CD4-positive, alpha-beta T cell treated with Interleukin-6 for 4 hours (primary cell): ENCODE measurements at regions not wholly inside any gene's neighbourhood (a gene's known extent, or its start where the extent isn't known, plus 50 kb on each side); places are given as distances from the start of the nearest gene placed in this dataset.

Experiments
- DNase-seq: peaks from one replicate; pipeline ENCODE4 v3.0.0-alpha.2; 2020; ENCODE audit warnings: mixed read lengths

GRCh38 chr1:83718338-83718737 is 280.6 kb downstream of the TTLL7 start:
- no peak for DNase-seq

GRCh38 chr1:83717785-83718184 is 281.1 kb downstream of the TTLL7 start:
- DNase-seq: no peak

- DNase-seq: no peak
Measured at GRCh38 chr1:83716641-83717040, 282.3 kb downstream of the TTLL7 start.

DNA sequence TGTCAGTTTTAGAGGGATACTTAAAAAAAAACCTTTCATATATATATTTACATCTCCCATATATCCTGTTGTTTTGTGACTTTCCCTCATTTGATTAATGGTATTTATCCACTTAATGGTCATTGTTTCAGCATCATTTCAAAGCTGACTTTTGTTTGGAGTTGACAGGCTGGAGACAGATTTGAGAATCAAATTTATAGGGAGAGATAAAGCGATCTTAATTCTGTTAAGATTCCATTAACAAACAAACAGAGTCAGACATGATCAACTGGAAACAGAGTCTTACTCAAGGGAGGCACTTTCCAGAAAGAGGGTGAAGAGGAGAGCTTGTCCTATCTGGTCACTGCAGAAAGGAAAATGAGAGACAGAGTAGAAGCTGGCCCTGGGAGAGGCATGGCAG is 283.4 kb downstream of the TTLL7 start:
- DNase-seq: no peak

DNA sequence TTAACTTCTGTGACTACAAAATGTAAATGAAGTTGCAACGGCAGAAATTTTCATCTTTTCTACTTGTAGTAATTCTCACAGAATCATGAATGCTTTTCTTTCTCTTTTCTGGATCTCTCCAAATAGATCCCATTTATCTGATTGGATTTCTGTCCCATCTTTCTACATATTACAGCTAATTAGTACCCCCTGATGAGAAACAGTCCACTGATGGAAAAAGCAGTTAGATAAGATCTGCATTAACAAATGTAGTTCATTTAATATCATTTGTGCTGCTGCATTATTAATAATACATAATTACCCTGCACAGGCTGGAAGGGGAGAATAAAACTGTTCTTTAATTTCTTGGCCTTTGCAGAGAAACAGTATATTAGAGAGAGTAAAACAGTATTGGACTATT is 289.3 kb downstream of the TTLL7 start:
- no peak for DNase-seq

DNA sequence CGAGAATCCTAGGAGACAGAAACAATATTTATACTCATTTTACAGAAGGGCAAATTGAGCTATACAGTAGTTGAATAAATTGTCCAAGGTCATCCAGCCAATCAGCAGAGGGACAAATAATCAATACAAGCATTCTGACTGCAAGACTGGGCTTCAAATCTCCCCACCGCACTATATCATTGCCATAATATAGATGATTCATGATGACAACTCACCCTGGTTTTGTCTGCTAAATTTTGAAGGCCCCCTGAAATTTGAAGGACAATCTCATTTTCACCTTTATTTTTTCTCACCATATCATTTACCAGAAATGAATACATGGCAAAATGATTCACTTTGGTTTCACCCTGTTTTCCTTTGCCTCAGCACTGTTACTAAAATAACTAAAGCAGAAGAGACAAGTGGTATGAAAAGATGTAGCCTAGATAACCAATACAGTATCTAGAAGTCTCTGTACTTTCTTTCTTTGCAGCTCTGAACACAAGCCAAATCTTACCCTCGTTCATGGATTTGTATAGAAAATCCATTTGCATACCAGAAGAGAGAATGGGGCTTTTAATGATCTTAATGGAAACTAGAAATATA is 292.5 kb downstream of the TTLL7 start:
- DNase-seq: no peak

DNA sequence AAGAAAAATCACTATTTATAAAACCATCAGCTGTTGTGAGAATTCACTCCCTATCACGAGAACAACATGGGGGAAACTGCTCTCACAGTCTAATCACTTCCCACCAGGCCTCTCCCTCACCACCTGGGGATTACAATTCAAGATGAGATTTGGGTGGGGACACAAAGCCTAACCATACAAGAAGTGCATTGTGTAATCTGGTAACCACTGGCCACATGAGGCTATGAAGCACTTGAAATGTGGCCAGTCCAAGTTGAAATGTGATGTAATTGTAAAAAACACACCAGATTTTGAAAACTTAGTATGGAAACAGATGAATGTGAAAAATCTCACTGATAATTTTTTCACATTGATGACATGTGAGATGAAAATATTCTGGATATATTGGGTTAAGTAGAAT is 293.8 kb downstream of the TTLL7 start:
- no peak for DNase-seq

GRCh38 chr1:83704350-83704749 is 294.6 kb downstream of the TTLL7 start:
- DNase-seq: no peak

DNA sequence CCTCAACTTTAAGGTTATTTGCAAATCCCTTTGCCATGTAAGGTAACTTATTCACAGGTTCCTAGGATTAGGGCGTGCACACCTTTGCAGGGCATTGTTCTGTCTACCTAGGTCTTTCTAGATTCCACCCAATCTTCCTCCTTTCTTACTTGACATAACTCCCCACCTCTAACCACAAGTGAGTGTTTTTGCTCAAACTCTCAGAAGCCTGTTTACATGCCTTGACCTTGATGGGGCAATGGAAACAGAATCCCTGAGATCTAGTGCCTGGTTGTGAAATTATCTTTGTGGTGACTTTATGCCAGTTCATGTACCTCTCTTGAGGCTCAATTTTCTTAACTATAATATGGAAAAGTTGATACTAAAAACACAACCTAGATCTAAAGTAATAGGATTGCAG is 296.6 kb downstream of the TTLL7 start:
- no peak for DNase-seq

DNA sequence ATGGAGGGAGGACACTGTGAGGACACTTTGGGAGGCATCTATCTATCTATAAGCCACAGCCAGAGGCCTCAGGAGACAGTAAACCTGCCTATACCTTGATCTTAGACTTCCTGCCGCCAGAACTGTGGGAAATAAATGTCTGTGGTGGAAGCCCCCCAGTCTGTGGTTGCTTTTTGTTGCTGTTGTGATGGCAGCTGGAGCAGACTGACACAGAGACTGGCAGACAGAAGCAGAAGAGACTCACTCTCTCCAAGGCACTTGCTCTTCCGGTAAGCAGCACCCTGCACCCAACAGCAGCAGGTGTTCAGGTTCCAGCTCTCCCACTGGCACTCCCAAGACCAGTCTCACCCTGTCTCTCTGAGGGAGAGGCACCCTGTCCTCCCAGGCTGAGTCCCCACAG is 297.6 kb downstream of the TTLL7 start:
- DNase-seq: peak; percentile 30

- no peak for DNase-seq
Measured at GRCh38 chr1:83698644-83699043, 300.3 kb downstream of the TTLL7 start.

GRCh38 chr1:83697961-83698360 is 301.0 kb downstream of the TTLL7 start:
- DNase-seq: no peak

- no peak for DNase-seq
Measured at GRCh38 chr1:83697220-83697619, 301.7 kb downstream of the TTLL7 start.

DNA sequence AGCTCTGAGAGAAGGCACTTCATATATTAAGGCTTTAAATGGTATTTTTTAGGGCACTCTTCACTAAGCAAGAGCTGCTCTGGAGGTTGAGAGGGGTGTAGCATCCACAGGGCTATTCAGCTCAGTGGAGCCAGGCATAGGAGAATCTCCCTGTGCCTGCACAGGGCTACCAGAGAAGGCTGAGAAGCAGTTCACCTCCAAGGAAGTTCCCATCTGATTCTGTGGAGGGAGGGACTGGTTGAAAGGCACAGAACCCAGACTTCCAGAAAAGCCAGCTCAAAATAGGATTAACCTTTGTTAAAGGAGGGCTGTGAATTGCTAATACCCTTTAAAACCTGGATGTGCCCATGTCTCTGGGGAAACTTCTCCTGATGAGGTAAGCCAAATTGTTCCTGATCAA is 304.5 kb downstream of the TTLL7 start:
- no peak for DNase-seq

- DNase-seq: peak; percentile 12
Measured at GRCh38 chr1:83693427-83694126, 305.4 kb downstream of the TTLL7 start.

GRCh38 chr1:83692524-83693381 is 306.2 kb downstream of the TTLL7 start:
- peak; percentile 44 for DNase-seq

DNA sequence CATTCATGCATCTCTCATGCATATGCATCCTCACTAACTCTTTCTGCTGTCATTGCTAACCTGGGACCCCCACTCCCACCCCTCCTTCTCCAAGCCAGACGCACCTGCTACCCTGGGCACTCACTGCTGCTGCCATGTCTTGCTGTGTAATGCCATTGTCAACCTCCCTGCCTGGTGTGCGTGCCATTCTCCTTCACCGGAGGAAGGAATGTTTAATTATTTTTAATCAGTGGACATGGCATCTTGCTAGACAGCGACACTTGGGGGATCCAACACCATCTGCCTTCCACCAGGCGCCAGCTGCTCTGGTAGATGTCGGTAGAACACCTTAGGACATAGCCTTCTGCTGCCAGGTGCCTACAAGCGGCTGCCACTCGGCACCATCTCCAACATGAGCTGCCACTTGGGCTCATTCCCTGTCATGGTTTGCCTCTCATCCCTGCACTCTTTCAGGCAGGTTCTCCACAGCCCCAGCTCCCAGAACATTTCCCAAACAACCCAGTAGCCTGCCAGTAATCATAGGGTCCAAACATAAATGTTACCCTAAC is 306.9 kb downstream of the TTLL7 start:
- no peak for DNase-seq

DNA sequence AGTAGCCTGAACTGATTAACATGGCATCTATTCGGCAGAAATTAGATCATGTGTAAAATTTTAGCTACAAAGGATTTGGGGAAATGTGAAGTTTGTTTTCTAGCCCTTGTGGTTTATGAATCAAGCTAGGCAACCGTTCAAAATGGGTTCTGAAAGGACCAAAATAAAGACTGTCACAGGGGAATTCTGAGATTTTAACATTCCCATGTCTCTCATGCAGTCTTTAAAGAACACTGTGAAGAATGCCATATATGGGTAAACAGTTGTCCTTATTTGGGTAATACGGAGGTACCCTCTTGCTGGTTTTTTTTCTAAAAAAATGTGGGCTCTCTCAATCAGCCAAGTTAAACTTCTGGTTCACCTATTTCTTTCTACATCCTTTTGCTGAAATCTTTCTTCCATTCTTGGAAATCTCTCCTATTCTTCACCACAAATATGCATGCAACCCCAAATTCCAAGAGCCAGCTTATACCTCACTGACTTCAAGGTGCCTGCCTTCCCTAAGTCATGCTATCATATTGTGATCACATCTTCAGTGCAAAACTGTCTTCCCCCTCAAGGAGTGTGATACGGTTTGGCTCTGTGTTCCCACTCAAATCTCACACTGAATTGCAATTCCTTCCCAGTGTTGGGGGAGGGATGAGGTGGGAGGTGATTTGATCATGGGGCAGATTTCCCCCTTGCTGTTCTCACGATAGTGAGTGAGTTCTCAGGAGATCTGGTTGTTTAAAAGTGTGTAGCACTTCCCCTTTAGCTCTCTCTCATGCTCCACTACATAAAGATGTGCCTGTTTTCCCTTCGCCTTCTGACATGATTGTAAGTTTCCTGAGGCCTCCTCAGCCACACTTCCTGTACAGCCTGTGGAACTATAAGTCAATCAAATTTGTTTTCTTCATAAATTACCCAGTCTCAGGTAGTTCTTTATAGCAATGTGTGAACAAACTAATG is 308.7 kb downstream of the TTLL7 start:
- DNase-seq: no peak

DNA sequence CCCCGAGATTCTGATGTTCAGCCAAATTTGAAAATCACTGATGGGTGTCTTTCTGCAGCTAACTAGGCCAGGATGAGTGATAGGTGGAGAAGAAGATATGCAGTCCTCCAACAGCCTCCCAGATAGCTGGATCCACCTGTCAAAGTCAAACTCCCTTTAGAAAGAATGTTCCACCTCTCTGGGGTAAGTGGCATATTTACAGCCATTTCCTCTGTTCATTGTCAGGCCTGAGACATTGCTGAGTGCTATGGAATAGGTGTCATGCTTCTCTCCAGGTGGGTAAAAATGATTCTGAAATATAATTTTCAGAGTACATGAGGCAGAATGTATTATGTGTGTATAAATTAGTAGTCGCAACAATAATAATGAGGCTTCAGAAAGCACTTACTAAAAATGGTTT is 316.8 kb downstream of the TTLL7 start:
- DNase-seq: no peak

- DNase-seq: peak; percentile 12
Measured at GRCh38 chr1:83676106-83676505, 322.8 kb downstream of the TTLL7 start.

DNA sequence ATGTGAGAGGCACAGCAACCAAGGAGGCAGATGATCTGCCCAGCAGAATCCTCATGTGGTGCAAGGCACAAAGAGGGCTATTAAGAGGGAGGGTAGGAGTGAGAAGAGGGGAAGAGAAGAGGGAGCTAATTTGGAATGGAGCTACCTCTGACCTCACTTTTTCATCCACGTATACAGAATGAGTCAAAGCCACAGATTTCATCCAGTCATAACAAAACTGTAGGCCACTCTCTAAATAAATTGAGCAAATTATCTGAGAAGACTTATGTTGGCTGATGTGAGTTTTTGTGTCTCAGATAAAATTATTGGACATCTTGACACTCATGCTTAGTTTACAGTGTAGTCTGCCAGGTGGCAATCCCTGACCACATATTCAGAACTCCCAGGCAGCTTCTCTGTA is 325.6 kb downstream of the TTLL7 start:
- no peak for DNase-seq

DNA sequence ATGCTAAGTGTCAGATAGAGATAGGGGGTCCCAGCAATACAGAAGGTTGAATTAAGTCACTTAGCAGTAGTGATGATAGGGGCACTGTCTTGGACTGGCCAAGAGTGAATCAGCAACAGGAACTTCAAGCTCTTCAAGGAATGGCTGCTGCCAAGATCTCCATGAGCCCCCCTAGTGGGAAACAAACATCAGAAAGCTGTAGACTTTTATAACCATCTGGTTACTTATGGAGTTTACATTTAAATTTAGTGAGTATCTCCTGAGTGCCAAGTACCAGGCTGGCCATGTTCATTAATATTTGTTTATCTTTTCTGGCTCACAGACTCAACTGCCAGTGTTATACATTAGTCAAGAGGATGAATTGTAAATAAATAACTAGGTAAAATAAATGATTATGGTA is 327.3 kb downstream of the TTLL7 start:
- DNase-seq: no peak
